Neural cell (in vitro differentiated cells): ENCODE measurements at regions not wholly inside any gene's neighbourhood (a gene's known extent, or its start where the extent isn't known, plus 50 kb on each side); places are given as distances from the start of the nearest gene placed in this dataset.

Experiments used
- H2AFZ ChIP-seq: fragments of 200-600, 300-800 bp; sonication (generic), shearing (Covaris generic); 2 replicates; pipeline ENCODE4 v1.6.0; 2014; ENCODE audit warnings: low read depth, mild to moderate bottlenecking, antibody characterized with exemption, low read length, moderate library complexity
- H3F3A ChIP-seq: fragments of 200-600 bp; shearing (Covaris generic); 2 replicates; pipeline ENCODE4 v1.6.1; 2016; ENCODE audit warnings: mild to moderate bottlenecking, moderate library complexity, mixed read lengths, antibody characterized with exemption, low read length; ENCODE audit not compliant: insufficient read depth, poor library complexity, severe bottlenecking
- H3K27ac ChIP-seq: fragments of 200-600, 300-800 bp; sonication (generic), shearing (Covaris generic); 2 replicates; pipeline ENCODE4 v1.5.1; 2014; ENCODE audit warnings: mild to moderate bottlenecking, low read length, moderate library complexity
- H3K27me3 ChIP-seq: fragments of 300-800, 200-600 bp; sonication (generic), shearing (Covaris generic); 2 replicates; pipeline ENCODE4 v1.6.0; 2014; ENCODE audit warnings: mild to moderate bottlenecking, low read depth, low read length, moderate library complexity; ENCODE audit not compliant: insufficient read depth
- H3K36me3 ChIP-seq: fragments of 300-800, 200-600 bp; sonication (generic), shearing (Covaris generic); 2 replicates; pipeline ENCODE4 v1.5.1; 2014; ENCODE audit warnings: mild to moderate bottlenecking, antibody characterized with exemption, low read length, moderate library complexity; ENCODE audit not compliant: insufficient read depth
- H3K4me2 ChIP-seq: fragments of 300-800, 200-600 bp; sonication (generic), shearing (Covaris generic); 2 replicates; pipeline ENCODE4 v1.6.0; 2014; ENCODE audit warnings: mild to moderate bottlenecking, low read length
- H3K4me3 ChIP-seq: fragments of 300-800, 200-600 bp; sonication (generic), shearing (Covaris generic); 2 replicates; pipeline ENCODE4 v1.5.1; 2014; ENCODE audit warnings: mild to moderate bottlenecking, low read length, moderate library complexity
- H3K79me2 ChIP-seq: fragments of 200-600 bp; shearing (Covaris generic); replicated peaks from 2 replicates; pipeline ENCODE4 v1.6.0; 2014; ENCODE audit warnings: mild to moderate bottlenecking, low read length, moderate library complexity; ENCODE audit not compliant: insufficient read depth
- H3K9ac ChIP-seq: fragments of 300-800, 200-600 bp; sonication (generic), shearing (Covaris generic); 2 replicates; pipeline ENCODE4 v1.6.1; 2016; ENCODE audit warnings: mild to moderate bottlenecking, low read length, mixed read lengths
- H3K9me2 ChIP-seq: fragments of 200-600 bp; shearing (Covaris generic); 2 replicates; pipeline ENCODE4 v1.6.1; 2016; ENCODE audit warnings: mild to moderate bottlenecking, low read length, mixed read lengths; ENCODE audit not compliant: insufficient read depth
- H3K9me3 ChIP-seq: fragments of 200-600, 300-800 bp; sonication (generic), shearing (Covaris generic); 2 replicates; pipeline ENCODE4 v1.6.1; 2016; ENCODE audit warnings: mild to moderate bottlenecking, mixed run types, low read length, moderate library complexity, mixed read lengths
- H4K20me1 ChIP-seq: fragments of 200-600 bp; shearing (Covaris generic); 2 replicates; pipeline ENCODE4 v1.6.1; 2016; ENCODE audit warnings: mild to moderate bottlenecking, mixed run types; ENCODE audit not compliant: insufficient read depth
- CTCF ChIP-seq: fragments of 450-650 bp; IDR thresholded peaks from 2 replicates; pipeline ENCODE4 v1.5.1; 2014; ENCODE audit warnings: antibody characterized with exemption, mild to moderate bottlenecking, moderate library complexity; ENCODE audit not compliant: poor library complexity, severe bottlenecking
- EP300 ChIP-seq: fragments of 450-650 bp; conservative IDR thresholded peaks from 2 replicates; pipeline ENCODE4 v1.6.1; 2014; ENCODE audit warnings: antibody characterized with exemption, mild to moderate bottlenecking, moderate library complexity; ENCODE audit not compliant: poor library complexity, severe bottlenecking
- EZH2 ChIP-seq: fragments of 200-600, 300-800 bp; shearing (Covaris generic), sonication (generic); IDR thresholded peaks from 2 replicates; pipeline ENCODE4 v1.6.1; 2014; ENCODE audit warnings: antibody characterized with exemption, low read length, borderline replicate concordance, mild to moderate bottlenecking; ENCODE audit not compliant: insufficient read depth, poor library complexity, severe bottlenecking
- MXI1 ChIP-seq: fragments of 450-650 bp; conservative IDR thresholded peaks from 2 replicates; pipeline ENCODE4 v1.6.1; 2014; ENCODE audit warnings: antibody characterized with exemption, mild to moderate bottlenecking; ENCODE audit not compliant: poor library complexity, severe bottlenecking
- POLR2AphosphoS5 ChIP-seq: IDR thresholded peaks from 2 replicates; pipeline ENCODE4 v1.6.1; 2012
- RAD21 ChIP-seq: fragments of 450-650 bp; conservative IDR thresholded peaks from 2 replicates; pipeline ENCODE4 v1.6.1; 2014; ENCODE audit warnings: antibody characterized with exemption, mild to moderate bottlenecking, moderate library complexity
- REST ChIP-seq: IDR thresholded peaks from 2 replicates; pipeline ENCODE4 v1.6.1; 2012; ENCODE audit warnings: borderline replicate concordance
- SMC3 ChIP-seq: fragments of 450-650 bp; conservative IDR thresholded peaks from 2 replicates; pipeline ENCODE4 v1.6.1; 2014; ENCODE audit warnings: antibody characterized with exemption, mild to moderate bottlenecking, moderate library complexity; ENCODE audit not compliant: poor library complexity
- TAF1 ChIP-seq: IDR thresholded peaks from 2 replicates; pipeline ENCODE4 v1.6.1; 2012; ENCODE audit warnings: low read depth

DNA sequence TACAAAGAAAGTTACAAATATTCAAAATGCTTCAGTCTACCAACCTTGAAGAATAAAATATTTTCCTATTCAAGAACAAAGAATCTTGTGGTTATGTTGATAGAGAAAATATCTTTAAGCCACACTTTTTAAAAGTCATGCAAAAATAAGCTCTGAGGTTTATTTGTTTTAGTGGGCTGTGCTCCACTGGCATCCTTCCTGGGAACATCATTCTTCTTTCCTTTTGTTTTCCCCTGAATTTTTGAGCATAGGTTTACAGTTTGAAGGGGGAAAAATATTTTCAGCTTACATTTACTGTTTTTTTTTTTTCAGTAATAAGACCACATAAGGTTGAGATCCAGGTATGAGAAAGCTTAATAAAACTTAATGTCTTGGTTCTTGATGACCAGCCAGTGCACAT, 72.0 kb upstream of the BACH2 start:
- Histone ChIP-seq H4K20me1 (no peaks in the 10 kb centered on the region), H2AFZ (no peak overlapping the region), H3F3A (no peaks in the 10 kb centered on the region), H3K9me3 (no peaks in the 10 kb centered on the region), H3K9ac (no peak overlapping the region), H3K27ac (no peak overlapping the region), H3K4me2 (no peak overlapping the region), H3K9me2 (no peaks in the 10 kb centered on the region), H3K79me2 (no peaks in the 10 kb centered on the region), H3K27me3 (no peaks in the 10 kb centered on the region), H3K4me3 (no peak overlapping the region), H3K36me3 (no peaks in the 10 kb centered on the region)
- TF ChIP-seq REST = no peak
- TF ChIP-seq POLR2AphosphoS5 = no peak
- TF ChIP-seq CTCF = no peak
- TF ChIP-seq RAD21 = no peak

GRCh38 chr6:90368001-90368400, 71.4 kb upstream of the BACH2 start:
- no peaks in the 10 kb centered on the region for H3K27me3 ChIP-seq
- no peak overlapping the region for H3K4me2 ChIP-seq

More at GRCh38 chr6:90368001-90368400, 71.4 kb upstream of the BACH2 start:
- Histone ChIP-seq H4K20me1 (no peaks in the 10 kb centered on the region), H3K9ac (no peak overlapping the region), H3K9me3 (no peaks in the 10 kb centered on the region), H3K36me3 (no peaks in the 10 kb centered on the region), H3F3A (no peaks in the 10 kb centered on the region), H3K9me2 (no peaks in the 10 kb centered on the region), H3K27ac (no peak overlapping the region), H3K79me2 (no peaks in the 10 kb centered on the region), H2AFZ (no peak overlapping the region), H3K4me3 (no peak overlapping the region)
- TF ChIP-seq CTCF = no peak
- TF ChIP-seq REST = no peak
- no peak for TF ChIP-seq POLR2AphosphoS5
- no peak for TF ChIP-seq EZH2
- no peak for TF ChIP-seq SMC3
- no peak for TF ChIP-seq TAF1
- no peak for TF ChIP-seq MXI1
- TF ChIP-seq RAD21 = no peak
- TF ChIP-seq EP300 = no peak
